Hepatocyte (in vitro differentiated cells): ENCODE measurements at regions not wholly inside any gene's neighbourhood (a gene's known extent, or its start where the extent isn't known, plus 50 kb on each side); places are given as distances from the start of the nearest gene placed in this dataset.

Source experiments
- CTCF ChIP-seq: fragments of 200-600 bp; sonication (generic); IDR thresholded peaks from 2 replicates; pipeline ENCODE4 v1.5.1; 2016; ENCODE audit warnings: antibody characterized with exemption, mild to moderate bottlenecking; ENCODE audit not compliant: poor library complexity
- EZH2 ChIP-seq: fragments of 200-600 bp; sonication (generic); IDR thresholded peaks from 2 replicates; pipeline ENCODE4 v1.6.1; 2016; ENCODE audit warnings: antibody characterized with exemption, mild to moderate bottlenecking, borderline replicate concordance

- TF ChIP-seq EZH2 (no peak), CTCF (no peak)
Measured at GRCh38 chr15:47333734-47334133, 383.6 kb upstream of the SEMA6D start.
